Skeletal muscle satellite cell (primary cell): ENCODE measurements at regions not wholly inside any gene's neighbourhood (a gene's known extent, or its start where the extent isn't known, plus 50 kb on each side); places are given as distances from the start of the nearest gene placed in this dataset.

Experiments
- H3K27me3 ChIP-seq: 2 replicates; pipeline ENCODE4 v1.7.0; 2013; ENCODE audit warnings: low read length; ENCODE audit not compliant: control insufficient read depth, insufficient read depth
- H3K36me3 ChIP-seq: 2 replicates; pipeline ENCODE4 v1.7.0; 2013; ENCODE audit warnings: mild to moderate bottlenecking, control low read depth, low read length; ENCODE audit not compliant: insufficient read depth
- H3K4me1 ChIP-seq: 2 replicates; pipeline ENCODE4 v1.7.0; 2013; ENCODE audit warnings: low read length; ENCODE audit not compliant: control insufficient read depth, insufficient read depth
- H3K4me2 ChIP-seq: 2 replicates; pipeline ENCODE4 v1.7.0; 2013; ENCODE audit warnings: mild to moderate bottlenecking, low read length
- H3K4me3 ChIP-seq: 2 replicates; pipeline ENCODE4 v1.7.0; 2013; ENCODE audit warnings: low read length
- H3K9ac ChIP-seq: 2 replicates; pipeline ENCODE4 v1.7.0; 2013; ENCODE audit warnings: mild to moderate bottlenecking, low read depth, low read length, moderate library complexity
- H3K9me3 ChIP-seq: replicated peaks from 2 replicates; pipeline ENCODE4 v1.7.0; 2013; ENCODE audit warnings: mild to moderate bottlenecking, control low read depth, low read length

DNA sequence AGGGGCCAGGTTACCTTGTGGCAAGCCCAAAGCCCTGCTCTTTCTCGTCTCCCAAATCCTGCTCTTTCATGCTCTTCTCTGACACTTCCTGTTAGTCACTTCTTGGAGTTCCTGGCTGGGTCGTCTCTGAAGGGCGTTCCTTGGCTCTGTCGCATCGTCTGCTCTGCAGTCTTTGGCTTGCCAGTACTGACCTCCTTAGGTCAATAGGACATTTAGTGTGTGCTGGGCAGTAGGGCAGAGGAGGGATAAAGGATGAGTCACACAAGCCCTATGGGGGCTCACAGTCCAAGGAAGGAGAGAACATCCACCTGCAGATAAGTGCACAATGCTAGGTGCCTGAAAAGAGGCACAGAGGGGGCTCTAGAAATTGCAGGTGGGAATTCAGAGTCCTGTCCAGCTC, 87.5 kb downstream of the FAM43A start:
- Histone ChIP-seq H3K4me2 (no peak overlapping the region), H3K4me3 (no peak overlapping the region), H3K9ac (no peak overlapping the region), H3K9me3 (no peaks in the 10 kb centered on the region), H3K27me3 (peaks cover 64% of the 10 kb centered on the region), H3K4me1 (no peaks in the 10 kb centered on the region), H3K36me3 (no peaks in the 10 kb centered on the region)

DNA sequence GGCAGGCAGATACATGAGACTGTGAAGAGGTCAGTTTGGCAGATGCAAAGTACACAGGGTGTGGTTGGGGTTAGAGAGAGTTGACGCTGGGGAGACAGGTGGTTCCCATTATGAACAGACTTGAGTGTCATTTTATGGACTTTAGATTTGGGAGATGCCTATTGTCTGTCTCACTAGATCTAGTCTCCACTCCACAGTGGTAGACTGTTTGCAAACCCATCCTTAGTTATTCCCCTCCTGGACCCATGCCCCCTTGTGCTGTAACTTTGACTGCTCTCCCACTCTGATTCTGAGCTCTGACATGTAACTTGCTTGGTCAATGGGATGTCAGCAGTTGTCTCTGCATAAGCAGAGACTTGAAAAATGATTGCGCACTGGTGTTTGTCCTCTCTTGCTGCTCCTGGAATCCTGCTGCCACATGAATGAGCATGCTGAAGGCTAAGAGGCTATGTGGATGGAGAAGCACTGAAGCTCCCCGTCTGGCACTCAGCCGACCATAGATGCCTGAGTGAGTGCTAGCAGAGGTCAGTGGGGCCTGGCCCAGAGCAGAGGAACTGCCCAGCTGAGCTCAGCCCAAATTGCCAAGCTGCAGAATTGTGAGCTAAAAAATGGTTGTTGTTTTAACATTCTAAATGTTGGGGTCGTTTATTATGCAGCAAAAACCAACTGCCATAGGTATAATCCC, 88.2 kb downstream of the FAM43A start:
- Histone ChIP-seq H3K9ac (no peak overlapping the region), H3K4me1 (no peaks in the 10 kb centered on the region), H3K36me3 (no peaks in the 10 kb centered on the region), H3K27me3 (peaks cover 60% of the 10 kb centered on the region), H3K9me3 (no peaks in the 10 kb centered on the region), H3K4me3 (no peak overlapping the region), H3K4me2 (no peak overlapping the region)

DNA sequence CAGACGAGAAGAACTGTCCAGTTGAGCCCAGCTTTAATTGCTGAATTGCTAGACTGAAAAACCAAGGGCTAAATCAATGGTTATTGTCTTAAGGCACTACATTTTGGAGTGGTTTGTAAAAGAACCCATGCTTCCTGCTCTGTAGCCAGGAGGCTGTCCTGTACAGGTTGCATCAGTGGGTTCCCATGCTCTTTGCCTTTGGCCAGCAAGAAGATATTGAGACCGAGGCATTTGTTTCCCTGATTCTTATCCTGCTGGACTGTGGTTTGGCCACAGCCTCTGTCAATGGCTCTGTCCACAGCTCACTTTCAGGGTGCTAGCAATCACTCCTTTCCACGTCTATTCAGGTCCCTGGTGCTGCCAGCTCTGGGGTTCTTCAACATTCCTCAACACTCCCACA, 89.6 kb downstream of the FAM43A start:
- peaks cover 9% of the 10 kb centered on the region for H3K4me1 ChIP-seq
- H3K4me3 ChIP-seq: no peak overlapping the region
- H3K27me3 ChIP-seq: peaks cover 60% of the 10 kb centered on the region
- no peaks in the 10 kb centered on the region for H3K9me3 ChIP-seq
- H3K36me3 ChIP-seq: no peaks in the 10 kb centered on the region
- no peak overlapping the region for H3K4me2 ChIP-seq
- H3K9ac ChIP-seq: no peak overlapping the region

DNA sequence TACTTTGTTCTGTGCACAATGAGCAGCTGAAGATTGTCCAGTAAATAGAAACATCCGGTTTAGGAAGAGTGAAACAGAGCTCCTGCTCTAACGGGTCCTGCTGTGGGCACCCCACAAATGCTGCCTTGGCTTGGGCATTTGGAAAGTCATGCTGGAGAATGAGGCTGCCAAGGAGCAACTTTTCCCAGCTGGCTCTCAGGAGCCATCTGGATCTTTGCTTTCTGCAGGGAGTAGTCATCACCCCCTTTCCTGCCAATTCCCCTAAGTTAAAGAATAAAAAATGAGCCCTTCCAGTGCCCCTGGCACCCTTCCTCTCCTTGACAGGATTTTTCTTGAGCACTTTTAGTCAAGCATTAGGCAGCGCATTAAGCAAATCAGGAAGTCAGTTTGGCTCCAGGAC, 90.0 kb downstream of the FAM43A start:
- Histone ChIP-seq H3K4me3 (no peak overlapping the region), H3K9me3 (no peaks in the 10 kb centered on the region), H3K36me3 (no peaks in the 10 kb centered on the region), H3K9ac (no peak overlapping the region), H3K4me2 (no peak overlapping the region), H3K4me1 (peaks cover 9% of the 10 kb centered on the region), H3K27me3 (peaks cover 57% of the 10 kb centered on the region)

DNA sequence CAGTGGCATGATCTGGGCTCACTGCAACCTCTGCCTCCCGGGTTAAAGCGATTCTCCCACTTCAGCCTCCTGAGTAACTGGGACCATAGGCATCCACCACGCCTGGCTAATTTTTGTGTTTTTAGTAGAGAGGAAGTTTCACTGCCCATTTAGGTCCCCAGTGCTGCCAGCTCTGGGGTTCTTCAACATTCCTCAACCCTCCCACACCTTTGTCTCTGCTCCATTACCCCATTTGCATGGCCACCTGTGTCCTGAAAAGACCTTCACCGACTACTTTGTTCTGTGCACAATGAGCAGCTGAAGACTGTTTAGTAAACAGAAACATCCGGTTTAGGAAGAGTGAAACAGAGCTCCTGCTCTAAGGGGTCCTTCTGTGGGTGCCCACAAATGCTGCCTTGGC, 92.0 kb downstream of the FAM43A start:
- H3K36me3 ChIP-seq: no peaks in the 10 kb centered on the region
- peaks cover 38% of the 10 kb centered on the region for H3K27me3 ChIP-seq
- no peaks in the 10 kb centered on the region for H3K9me3 ChIP-seq
- no peak overlapping the region for H3K4me2 ChIP-seq
- H3K9ac ChIP-seq: no peak overlapping the region
- H3K4me3 ChIP-seq: no peak overlapping the region
- H3K4me1 ChIP-seq: peaks cover 9% of the 10 kb centered on the region

DNA sequence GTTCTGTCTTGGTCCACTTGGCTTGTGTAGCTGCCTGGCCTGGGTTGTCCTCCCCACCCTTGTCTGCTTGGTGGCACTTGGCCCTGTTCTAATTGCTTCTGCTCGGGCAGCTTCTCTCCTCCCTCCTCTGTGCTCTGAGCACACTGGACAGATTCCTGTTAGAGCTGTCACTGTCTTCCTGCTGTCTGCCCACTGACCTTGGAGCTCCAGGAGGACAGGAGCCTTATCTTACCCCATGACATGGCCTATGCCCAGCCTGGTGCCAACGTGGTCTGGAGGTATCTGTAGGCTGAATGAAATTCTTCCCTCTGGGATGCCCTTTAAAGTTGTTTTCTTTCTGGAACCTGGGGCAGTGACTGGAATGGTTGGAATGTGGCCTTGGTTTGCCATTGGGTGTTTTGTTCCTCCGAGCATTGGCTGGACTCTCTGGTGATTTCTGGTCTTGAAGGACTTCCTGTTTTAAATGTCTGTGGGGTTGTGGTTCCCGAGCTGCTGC, 94.1 kb downstream of the FAM43A start:
- Histone ChIP-seq H3K36me3 (no peaks in the 10 kb centered on the region), H3K4me2 (no peak overlapping the region), H3K9ac (no peak overlapping the region), H3K4me3 (no peak overlapping the region), H3K9me3 (no peaks in the 10 kb centered on the region), H3K4me1 (peaks cover 9% of the 10 kb centered on the region), H3K27me3 (peaks cover 22% of the 10 kb centered on the region)

DNA sequence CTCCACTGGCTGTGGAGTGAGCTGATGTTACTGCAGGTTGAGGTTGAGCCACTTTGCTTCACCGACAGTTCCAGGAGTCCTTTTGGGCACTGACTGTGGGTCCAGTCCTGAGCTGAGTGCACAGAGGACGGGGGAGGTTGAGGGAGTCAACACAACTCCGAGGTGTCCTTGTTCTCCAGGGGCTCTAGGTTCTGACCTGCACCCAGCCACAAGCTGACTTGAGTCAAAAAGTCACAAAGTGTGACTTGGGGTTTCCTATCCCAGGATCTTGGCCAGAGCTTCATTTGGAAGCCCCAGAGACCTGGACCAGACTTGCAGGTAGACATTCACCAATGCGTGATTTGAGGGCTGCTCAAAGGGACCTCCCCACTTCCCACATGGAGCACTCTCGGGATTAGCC, 95.0 kb downstream of the FAM43A start:
- H3K27me3 ChIP-seq: peaks cover 13% of the 10 kb centered on the region
- H3K9me3 ChIP-seq: no peaks in the 10 kb centered on the region
- no peak overlapping the region for H3K9ac ChIP-seq
- H3K4me3 ChIP-seq: no peak overlapping the region
- H3K4me2 ChIP-seq: no peak overlapping the region
- no peaks in the 10 kb centered on the region for H3K36me3 ChIP-seq
- H3K4me1 ChIP-seq: peaks cover 9% of the 10 kb centered on the region

DNA sequence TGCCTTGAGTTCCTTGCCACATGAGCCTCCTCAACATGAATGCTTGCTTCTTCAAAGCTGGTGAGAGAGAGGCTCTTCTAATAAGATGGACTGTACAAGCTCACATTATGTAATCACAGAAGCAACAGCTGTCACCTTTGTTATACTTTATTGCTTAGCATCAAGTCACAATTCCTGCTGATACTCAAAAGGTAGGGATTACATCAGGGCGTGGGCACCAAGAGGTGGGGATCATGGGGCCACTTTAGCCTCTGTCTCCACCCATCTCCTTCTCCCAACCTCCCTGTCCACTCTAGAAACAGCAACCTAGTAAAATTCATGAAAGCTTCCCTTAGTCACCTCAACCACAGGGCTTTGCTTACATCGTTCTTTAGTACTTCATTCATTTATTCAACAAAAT, 95.9 kb downstream of the FAM43A start:
- H3K27me3 ChIP-seq: peaks cover 13% of the 10 kb centered on the region
- no peaks in the 10 kb centered on the region for H3K36me3 ChIP-seq
- H3K4me3 ChIP-seq: no peak overlapping the region
- H3K4me2 ChIP-seq: no peak overlapping the region
- H3K9me3 ChIP-seq: no peaks in the 10 kb centered on the region
- H3K9ac ChIP-seq: no peak overlapping the region
- H3K4me1 ChIP-seq: peaks cover 9% of the 10 kb centered on the region

DNA sequence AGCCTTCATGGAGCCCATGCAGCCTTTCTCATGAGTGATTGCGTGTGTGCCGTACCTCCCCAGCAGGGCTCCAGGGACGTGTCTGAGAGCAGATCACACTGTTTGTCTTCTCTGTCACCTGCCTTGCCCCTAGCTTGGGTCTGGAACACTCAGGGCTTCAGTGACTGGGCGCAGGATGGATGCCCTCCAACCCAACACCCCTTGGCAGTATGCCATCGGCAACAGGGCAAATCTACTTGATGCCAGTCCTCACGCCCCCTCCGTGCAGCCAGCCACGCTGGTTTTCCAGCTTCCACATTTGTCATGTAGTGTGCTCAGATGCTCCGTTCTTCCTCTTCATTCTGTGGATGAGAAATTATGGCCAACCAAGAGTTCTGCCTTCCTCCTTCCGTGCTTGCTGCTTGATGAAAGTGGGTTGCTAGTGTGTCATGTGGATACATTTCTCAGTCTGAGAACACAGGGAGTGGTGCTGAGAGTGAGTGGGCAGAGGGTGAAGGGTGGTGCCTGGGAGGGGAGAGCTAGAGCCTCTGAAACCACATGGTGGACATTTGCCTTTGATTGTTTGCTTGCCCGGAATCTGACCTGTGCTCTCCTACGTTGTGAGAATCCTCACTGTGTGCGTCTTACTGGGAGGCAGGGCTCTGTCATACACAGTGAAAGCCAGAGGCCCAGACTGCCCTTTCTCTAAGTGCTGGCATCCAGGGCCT, 97.2 kb downstream of the FAM43A start:
- Histone ChIP-seq H3K9ac (no peak overlapping the region), H3K9me3 (no peaks in the 10 kb centered on the region), H3K4me1 (peaks cover 9% of the 10 kb centered on the region), H3K4me2 (no peak overlapping the region), H3K27me3 (peaks cover 7% of the 10 kb centered on the region), H3K4me3 (no peak overlapping the region), H3K36me3 (no peaks in the 10 kb centered on the region)

DNA sequence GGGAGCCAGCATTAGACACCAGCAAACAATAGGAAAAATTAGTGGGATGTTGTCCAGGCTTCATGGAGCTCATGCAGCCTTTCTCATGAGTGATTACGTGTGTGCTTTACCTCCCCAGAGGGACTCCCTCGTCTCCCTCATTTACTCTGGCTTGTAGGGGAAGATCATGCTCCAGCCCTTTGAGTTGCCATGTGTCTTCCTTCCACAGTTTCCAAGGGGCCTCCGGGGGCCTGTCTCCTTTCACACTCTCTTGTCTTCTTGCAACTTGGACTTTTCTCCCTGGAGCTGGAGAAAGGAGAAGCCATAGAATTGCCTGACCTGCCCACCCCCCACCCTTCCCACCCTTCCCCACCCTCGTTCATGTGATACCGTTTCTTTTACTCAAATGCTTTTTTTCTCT, 98.7 kb downstream of the FAM43A start:
- H3K36me3 ChIP-seq: no peaks in the 10 kb centered on the region
- peaks cover 15% of the 10 kb centered on the region for H3K27me3 ChIP-seq
- H3K4me2 ChIP-seq: no peak overlapping the region
- H3K9ac ChIP-seq: no peak overlapping the region
- H3K4me3 ChIP-seq: no peak overlapping the region
- peaks cover 9% of the 10 kb centered on the region for H3K4me1 ChIP-seq
- H3K9me3 ChIP-seq: no peaks in the 10 kb centered on the region

DNA sequence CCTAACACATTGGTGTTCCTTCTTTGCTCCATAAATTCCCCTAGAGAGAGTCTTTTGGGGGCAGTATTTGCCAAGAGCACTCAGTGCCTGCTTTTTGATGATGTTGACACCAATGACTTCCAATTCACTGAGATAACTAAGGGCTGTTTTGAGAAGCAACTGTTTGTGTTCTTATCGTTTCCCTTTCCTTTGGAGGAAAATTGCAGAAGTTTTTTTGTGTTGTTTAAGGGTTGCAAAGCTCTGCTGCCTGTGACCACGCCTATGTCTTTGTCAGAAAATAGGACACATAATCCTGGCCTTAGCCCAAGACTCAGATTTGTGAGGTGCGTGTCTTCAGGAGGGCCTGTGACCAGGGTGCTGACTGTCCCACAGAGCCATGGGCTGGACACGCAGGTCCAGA, 99.6 kb downstream of the FAM43A start:
- no peaks in the 10 kb centered on the region for H3K4me1 ChIP-seq
- peaks cover 17% of the 10 kb centered on the region for H3K27me3 ChIP-seq
- no peaks in the 10 kb centered on the region for H3K9me3 ChIP-seq
- no peak overlapping the region for H3K4me2 ChIP-seq
- H3K4me3 ChIP-seq: no peak overlapping the region
- no peak overlapping the region for H3K9ac ChIP-seq
- no peaks in the 10 kb centered on the region for H3K36me3 ChIP-seq

DNA sequence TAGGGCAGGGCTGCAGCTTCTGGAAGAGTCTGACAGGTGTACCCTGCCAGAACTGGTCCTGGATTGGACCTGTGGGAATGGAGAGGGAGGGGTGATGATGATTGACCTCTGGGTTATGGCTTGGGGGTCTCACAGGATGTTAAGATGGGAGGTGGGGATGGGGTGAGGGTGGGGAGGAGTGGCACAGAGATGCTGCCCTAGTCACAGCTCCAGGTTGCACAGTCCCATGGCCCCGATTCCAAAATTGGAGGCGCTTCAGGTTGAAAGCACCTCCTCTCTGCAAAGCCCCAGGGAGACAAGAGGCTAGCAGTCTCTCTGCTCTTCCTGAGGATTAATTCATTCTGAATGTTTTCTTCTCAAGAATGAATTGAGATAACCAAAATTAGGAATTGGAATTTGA, 101.4 kb downstream of the FAM43A start:
- no peak overlapping the region for H3K4me2 ChIP-seq

More for the DNA sequence above, 101.4 kb downstream of the FAM43A start:
- no peaks in the 10 kb centered on the region for H3K4me1 ChIP-seq
- peaks cover 17% of the 10 kb centered on the region for H3K27me3 ChIP-seq
- no peaks in the 10 kb centered on the region for H3K9me3 ChIP-seq
- H3K36me3 ChIP-seq: no peaks in the 10 kb centered on the region
- H3K9ac ChIP-seq: no peak overlapping the region
- H3K4me3 ChIP-seq: no peak overlapping the region
